HEK293 (cell line): ENCODE measurements at regions not wholly inside any gene's neighbourhood (a gene's known extent, or its start where the extent isn't known, plus 50 kb on each side); places are given as distances from the start of the nearest gene placed in this dataset.

Experiments used
- BCL11A ChIP-seq: fragments of 450-650 bp; formaldehyde crosslinking; IDR thresholded peaks from 2 replicates; pipeline ENCODE4 v1.5.1; 2016; ENCODE audit warnings: low read depth, missing biosample characterization, missing genetic modification characterization
- GLI4 ChIP-seq: fragments of 450-650 bp; formaldehyde crosslinking; IDR thresholded peaks from 2 replicates; pipeline ENCODE4 v1.5.1; 2016; ENCODE audit warnings: missing biosample characterization, missing genetic modification characterization
- MZF1 ChIP-seq: fragments of 450-650 bp; formaldehyde crosslinking; IDR thresholded peaks from 2 replicates; pipeline ENCODE4 v1.5.1; 2017; ENCODE audit warnings: missing biosample characterization, missing genetic modification characterization, borderline replicate concordance
- ZBTB48 ChIP-seq: fragments of 450-650 bp; formaldehyde crosslinking; IDR thresholded peaks from 2 replicates; pipeline ENCODE4 v1.5.1; 2016; ENCODE audit warnings: missing biosample characterization, missing genetic modification characterization
- ZFP3 ChIP-seq: fragments of 450-650 bp; formaldehyde crosslinking; IDR thresholded peaks from 2 replicates; pipeline ENCODE4 v1.5.1; 2016; ENCODE audit warnings: low read depth, missing biosample characterization, missing genetic modification characterization
- ZNF555 ChIP-seq: fragments of 450-650 bp; formaldehyde crosslinking; conservative IDR thresholded peaks from 2 replicates; pipeline ENCODE4 v1.5.1; 2017; ENCODE audit warnings: missing biosample characterization, mild to moderate bottlenecking, missing genetic modification characterization, inconsistent platforms
- ZNF701 ChIP-seq: fragments of 450-650 bp; formaldehyde crosslinking; IDR thresholded peaks from 2 replicates; pipeline ENCODE4 v1.5.1; 2016; ENCODE audit warnings: missing biosample characterization, missing genetic modification characterization
- TF ChIP-seq, protein P1 (sequence below): IDR thresholded peaks from 2 replicates; pipeline ENCODE4 v1.6.1; 2011; ENCODE audit warnings: mild to moderate bottlenecking, low read depth, low read length, borderline replicate concordance
- TF ChIP-seq, protein P2 (sequence below): fragments of 450-650 bp; formaldehyde crosslinking; IDR thresholded peaks from 2 replicates; pipeline ENCODE4 v1.5.1; 2016; ENCODE audit warnings: missing biosample characterization, missing genetic modification characterization

DNA sequence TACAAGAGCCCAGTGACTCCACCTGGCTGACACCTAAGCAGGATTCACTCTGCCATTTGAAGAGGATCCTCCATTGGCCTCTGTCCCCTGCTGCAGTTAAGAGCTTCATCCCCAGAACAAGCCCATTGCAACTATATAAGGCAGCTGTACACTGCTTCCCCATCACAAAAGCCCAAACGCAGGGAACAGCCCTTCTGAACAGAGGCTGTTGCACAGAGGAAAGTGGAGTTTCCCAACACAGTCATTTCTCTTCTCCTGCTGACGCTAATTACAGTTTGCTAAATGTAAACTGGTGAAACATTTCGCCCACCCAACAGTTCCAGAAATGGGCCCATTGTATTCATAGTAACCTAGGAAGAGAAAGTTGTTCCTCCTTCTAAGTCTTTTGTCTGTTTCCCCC is 455.8 kb upstream of the DAB1 start:
- no peak for TF ChIP-seq BCL11A (tag by site-specific recombination)
- no peak for TF ChIP-seq GLI4 (tag by site-specific recombination)
- TF ChIP-seq, protein P1, sequence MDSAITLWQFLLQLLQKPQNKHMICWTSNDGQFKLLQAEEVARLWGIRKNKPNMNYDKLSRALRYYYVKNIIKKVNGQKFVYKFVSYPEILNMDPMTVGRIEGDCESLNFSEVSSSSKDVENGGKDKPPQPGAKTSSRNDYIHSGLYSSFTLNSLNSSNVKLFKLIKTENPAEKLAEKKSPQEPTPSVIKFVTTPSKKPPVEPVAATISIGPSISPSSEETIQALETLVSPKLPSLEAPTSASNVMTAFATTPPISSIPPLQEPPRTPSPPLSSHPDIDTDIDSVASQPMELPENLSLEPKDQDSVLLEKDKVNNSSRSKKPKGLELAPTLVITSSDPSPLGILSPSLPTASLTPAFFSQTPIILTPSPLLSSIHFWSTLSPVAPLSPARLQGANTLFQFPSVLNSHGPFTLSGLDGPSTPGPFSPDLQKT: no peak
- TF ChIP-seq MZF1 (tag by site-specific recombination): no peak
- TF ChIP-seq ZNF555 (tag by site-specific recombination): no peak
- no peak for TF ChIP-seq ZNF701 (tag by site-specific recombination)
- no peak for TF ChIP-seq ZFP3 (tag by site-specific recombination)
- TF ChIP-seq ZBTB48 (tag by site-specific recombination): no peak
- TF ChIP-seq, protein P2, sequence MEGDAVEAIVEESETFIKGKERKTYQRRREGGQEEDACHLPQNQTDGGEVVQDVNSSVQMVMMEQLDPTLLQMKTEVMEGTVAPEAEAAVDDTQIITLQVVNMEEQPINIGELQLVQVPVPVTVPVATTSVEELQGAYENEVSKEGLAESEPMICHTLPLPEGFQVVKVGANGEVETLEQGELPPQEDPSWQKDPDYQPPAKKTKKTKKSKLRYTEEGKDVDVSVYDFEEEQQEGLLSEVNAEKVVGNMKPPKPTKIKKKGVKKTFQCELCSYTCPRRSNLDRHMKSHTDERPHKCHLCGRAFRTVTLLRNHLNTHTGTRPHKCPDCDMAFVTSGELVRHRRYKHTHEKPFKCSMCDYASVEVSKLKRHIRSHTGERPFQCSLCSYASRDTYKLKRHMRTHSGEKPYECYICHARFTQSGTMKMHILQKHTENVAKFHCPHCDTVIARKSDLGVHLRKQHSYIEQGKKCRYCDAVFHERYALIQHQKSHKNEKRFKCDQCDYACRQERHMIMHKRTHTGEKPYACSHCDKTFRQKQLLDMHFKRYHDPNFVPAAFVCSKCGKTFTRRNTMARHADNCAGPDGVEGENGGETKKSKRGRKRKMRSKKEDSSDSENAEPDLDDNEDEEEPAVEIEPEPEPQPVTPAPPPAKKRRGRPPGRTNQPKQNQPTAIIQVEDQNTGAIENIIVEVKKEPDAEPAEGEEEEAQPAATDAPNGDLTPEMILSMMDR (tag by site-specific recombination): no peak
